Transverse colon (tissue), 4 donors: ENCODE measurements at regions not wholly inside any gene's neighbourhood (a gene's known extent, or its start where the extent isn't known, plus 50 kb on each side); places are given as distances from the start of the nearest gene placed in this dataset.

ENCODE experiments used
- EP300 ChIP-seq: sonication (generic); formaldehyde crosslinking; IDR thresholded peaks from one replicate; pipeline ENCODE4 v1.6.1; 2017; ENCODE audit warnings: antibody characterized with exemption, low read depth
- POLR2A ChIP-seq: fragments of 450-650 bp; IDR thresholded peaks from one replicate; pipeline ENCODE4 v1.6.1; 2016; ENCODE audit warnings: antibody characterized with exemption, mild to moderate bottlenecking, moderate library complexity
- POLR2AphosphoS5 ChIP-seq, 3 donors: sonication (generic); formaldehyde crosslinking; IDR thresholded peaks; one replicate each; pipeline ENCODE4 v1.6.1; 2016; ENCODE audit warnings: antibody characterized with exemption in 3 of 3
- TF ChIP-seq, protein P1 (sequence below), 5 experiments: fragments of 200-600 bp in 3 of 5; fragments of 450-650 bp in 2 of 5; sonication (generic) in 3 of 5; IDR thresholded peaks; 1 replicate in 2 of 5; 2 replicates in 3 of 5; pipeline ENCODE4 v1.5.1; 2016 to 2017; ENCODE audit warnings: antibody characterized with exemption in 5 of 5, inconsistent platforms in 3 of 5, mild to moderate bottlenecking in 2 of 5, moderate library complexity in 1 of 5

- TF ChIP-seq POLR2A (no peak), POLR2AphosphoS5 (IDR thresholded peaks at IDR 0.05) (no peak), EP300 (no peak)
- TF ChIP-seq, protein P1, sequence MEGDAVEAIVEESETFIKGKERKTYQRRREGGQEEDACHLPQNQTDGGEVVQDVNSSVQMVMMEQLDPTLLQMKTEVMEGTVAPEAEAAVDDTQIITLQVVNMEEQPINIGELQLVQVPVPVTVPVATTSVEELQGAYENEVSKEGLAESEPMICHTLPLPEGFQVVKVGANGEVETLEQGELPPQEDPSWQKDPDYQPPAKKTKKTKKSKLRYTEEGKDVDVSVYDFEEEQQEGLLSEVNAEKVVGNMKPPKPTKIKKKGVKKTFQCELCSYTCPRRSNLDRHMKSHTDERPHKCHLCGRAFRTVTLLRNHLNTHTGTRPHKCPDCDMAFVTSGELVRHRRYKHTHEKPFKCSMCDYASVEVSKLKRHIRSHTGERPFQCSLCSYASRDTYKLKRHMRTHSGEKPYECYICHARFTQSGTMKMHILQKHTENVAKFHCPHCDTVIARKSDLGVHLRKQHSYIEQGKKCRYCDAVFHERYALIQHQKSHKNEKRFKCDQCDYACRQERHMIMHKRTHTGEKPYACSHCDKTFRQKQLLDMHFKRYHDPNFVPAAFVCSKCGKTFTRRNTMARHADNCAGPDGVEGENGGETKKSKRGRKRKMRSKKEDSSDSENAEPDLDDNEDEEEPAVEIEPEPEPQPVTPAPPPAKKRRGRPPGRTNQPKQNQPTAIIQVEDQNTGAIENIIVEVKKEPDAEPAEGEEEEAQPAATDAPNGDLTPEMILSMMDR (IDR thresholded peaks at IDR 0.05), result peak; percentile 91 to 95 (median 92)
These were observed 411.9 kb downstream of the FUT8 start for GRCh38 chr14:65824285-65824977.
